Activated naive CD4-positive, alpha-beta T cell treated with anti-CD3 and anti-CD28 coated beads, Interleukin-2, amount 10 ng/mL, durations not matched to agents 7 days and 5 days (primary cell): ENCODE measurements at regions not wholly inside any gene's neighbourhood (a gene's known extent, or its start where the extent isn't known, plus 50 kb on each side); places are given as distances from the start of the nearest gene placed in this dataset.

Experiments used
- CTCF ChIA-PET: fragments of 350-600 bp; sonication (Branson Sonifier 250); formaldehyde crosslinking; loops from one replicate; lab custom pipeline; 2021; ENCODE audit warnings: antibody characterized with exemption; lab: Charles Lee
- DNase-seq: peaks from one replicate; pipeline ENCODE4 v3.0.0-alpha.2; 2020
- H3K27ac Mint-ChIP-seq: one replicate; pipeline ENCODE4 v1.8.0; 2021; ENCODE audit warnings: mild to moderate bottlenecking, moderate library complexity, mixed read lengths
- H3K27me3 Mint-ChIP-seq: one replicate; pipeline ENCODE4 v1.8.0; 2021; ENCODE audit warnings: mild to moderate bottlenecking, mixed read lengths
- H3K36me3 Mint-ChIP-seq: one replicate; pipeline ENCODE4 v1.8.0; 2021; ENCODE audit warnings: mixed read lengths
- H3K4me1 Mint-ChIP-seq: one replicate; pipeline ENCODE4 v1.8.0; 2021; ENCODE audit warnings: mixed read lengths
- H3K4me3 Mint-ChIP-seq: one replicate; pipeline ENCODE4 v1.8.0; 2021; ENCODE audit warnings: mild to moderate bottlenecking, moderate library complexity, mixed read lengths
- H3K9me3 Mint-ChIP-seq: one replicate; pipeline ENCODE4 v1.8.0; 2021; ENCODE audit warnings: mixed read lengths

DNA sequence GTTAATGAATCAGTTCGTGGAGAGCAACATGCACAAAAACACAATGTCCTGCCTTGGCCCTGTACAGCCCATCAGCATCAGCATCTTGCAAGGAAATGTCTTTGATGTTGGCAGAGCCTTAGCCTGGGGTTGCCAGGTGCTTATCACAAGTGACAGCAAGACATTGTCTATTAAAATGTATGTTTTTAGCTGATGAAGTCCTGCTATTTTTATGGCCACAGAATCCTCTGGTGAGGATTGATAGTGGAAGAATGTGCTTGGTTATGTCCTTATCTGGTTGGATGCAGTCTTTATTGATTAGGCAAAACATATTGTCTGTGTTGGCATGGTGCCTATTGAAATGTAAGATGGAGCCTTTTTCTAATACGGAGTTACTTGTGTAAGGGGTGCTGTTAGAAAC, 1427.0 kb upstream of the MIR17HG start:
- Mint-ChIP-seq H3K4me1 (no peaks in the 10 kb centered on the region), H3K9me3 (peaks cover 7% of the 10 kb centered on the region), H3K4me3 (no peak overlapping the region), H3K27ac (no peak overlapping the region), H3K27me3 (no peaks in the 10 kb centered on the region), H3K36me3 (no peaks in the 10 kb centered on the region)
- DNase-seq, result no peak
- CTCF ChIA-PET, result no interaction called here

DNA sequence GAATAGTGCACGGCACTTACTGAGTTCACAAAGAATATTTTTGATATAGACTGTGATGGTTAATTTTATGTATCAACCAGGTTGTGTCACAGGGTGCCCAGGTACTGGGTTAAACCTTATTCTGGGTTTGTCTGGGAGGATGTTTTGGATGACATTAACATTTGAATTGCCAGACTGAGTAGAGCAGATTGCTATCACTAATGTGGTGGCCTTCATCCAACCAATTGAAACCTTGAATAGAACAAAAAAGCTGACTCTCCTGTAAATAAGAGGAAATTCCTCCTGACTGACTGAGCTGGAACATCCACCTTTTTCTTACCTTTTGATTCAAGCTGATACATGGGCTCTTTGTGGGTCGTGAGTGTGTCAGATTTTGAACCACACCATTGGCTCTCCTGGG, 1424.4 kb upstream of the MIR17HG start:
- no peaks in the 10 kb centered on the region for H3K4me1 Mint-ChIP-seq
- H3K27ac Mint-ChIP-seq, result no peak overlapping the region
- no peaks in the 10 kb centered on the region for H3K27me3 Mint-ChIP-seq
- no peak for DNase-seq
- H3K4me3 Mint-ChIP-seq, result no peak overlapping the region
- CTCF ChIA-PET, result no interaction called here
- H3K9me3 Mint-ChIP-seq, result peaks cover 4% of the 10 kb centered on the region
- no peaks in the 10 kb centered on the region for H3K36me3 Mint-ChIP-seq

DNA sequence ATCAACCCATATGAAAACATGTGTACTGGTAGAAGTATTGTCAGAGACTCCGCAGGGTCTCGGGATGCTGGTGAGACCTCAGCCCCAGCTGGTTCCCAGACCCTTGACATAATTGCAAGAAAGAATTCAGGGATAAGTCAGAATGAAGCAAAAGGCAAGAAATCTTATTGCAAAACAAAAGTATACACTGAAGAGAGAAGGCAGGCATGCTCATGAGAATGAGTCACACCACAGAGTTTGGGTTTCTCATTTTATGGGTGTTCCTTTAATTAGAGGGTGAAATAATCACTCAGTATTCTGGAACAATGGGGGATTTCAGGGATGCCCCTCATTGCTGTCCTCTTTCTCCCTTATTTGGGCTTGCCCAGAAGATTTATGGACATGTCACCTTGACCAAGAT, 1423.8 kb upstream of the MIR17HG start:
- DNase-seq, result no peak
- Mint-ChIP-seq H3K36me3 (no peaks in the 10 kb centered on the region), H3K27ac (no peak overlapping the region), H3K9me3 (peaks cover 4% of the 10 kb centered on the region), H3K4me3 (no peak overlapping the region), H3K4me1 (no peaks in the 10 kb centered on the region), H3K27me3 (no peaks in the 10 kb centered on the region)
- CTCF ChIA-PET, result no interaction called here

DNA sequence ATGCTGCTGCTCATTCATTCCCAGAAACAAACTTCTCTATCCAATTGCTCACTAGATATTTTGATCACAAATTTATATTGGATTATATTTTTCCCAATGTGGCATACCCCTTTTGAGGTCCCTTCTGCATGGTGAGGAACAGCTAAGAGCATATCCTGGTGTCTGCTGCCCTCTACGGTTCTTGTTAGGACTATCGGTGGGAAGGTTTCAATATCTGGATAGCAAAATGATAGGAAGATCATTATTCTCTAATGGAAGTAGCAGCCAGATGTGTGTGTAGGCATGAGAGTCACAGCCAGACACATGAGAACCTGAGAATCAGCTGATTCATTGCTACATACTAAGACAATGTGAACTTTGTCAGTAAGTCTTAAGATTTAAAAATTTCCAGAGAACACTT, 1422.4 kb upstream of the MIR17HG start:
- H3K9me3 Mint-ChIP-seq, result peaks cover 6% of the 10 kb centered on the region
- DNase-seq, result no peak
- no peaks in the 10 kb centered on the region for H3K27me3 Mint-ChIP-seq
- H3K4me3 Mint-ChIP-seq, result no peak overlapping the region
- H3K36me3 Mint-ChIP-seq, result no peaks in the 10 kb centered on the region
- CTCF ChIA-PET, result no interaction called here
- no peak overlapping the region for H3K27ac Mint-ChIP-seq
- no peaks in the 10 kb centered on the region for H3K4me1 Mint-ChIP-seq

DNA sequence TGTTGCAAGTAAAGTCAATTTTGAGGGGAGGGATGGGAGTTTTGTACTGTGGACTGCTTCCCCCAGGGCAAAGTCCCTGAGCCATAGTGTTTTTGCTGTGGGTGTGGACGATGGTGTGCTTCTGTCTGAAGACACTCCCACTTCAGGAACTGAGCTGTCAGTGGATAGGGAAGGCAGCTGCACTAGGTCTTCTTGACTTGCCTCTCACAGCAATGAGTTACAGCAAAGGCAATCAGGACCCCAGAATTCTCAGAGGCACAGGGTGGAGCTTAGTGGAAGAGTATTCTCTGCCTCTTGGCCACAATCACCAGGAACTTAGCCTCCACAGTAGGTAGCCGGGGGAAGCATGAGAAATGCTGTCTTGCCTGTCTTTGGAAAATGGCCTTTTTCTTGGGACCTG, 1416.6 kb upstream of the MIR17HG start:
- Mint-ChIP-seq H3K27ac (no peak overlapping the region), H3K36me3 (no peaks in the 10 kb centered on the region), H3K27me3 (no peaks in the 10 kb centered on the region), H3K4me3 (no peak overlapping the region), H3K4me1 (no peaks in the 10 kb centered on the region), H3K9me3 (peaks cover 12% of the 10 kb centered on the region)
- no peak for DNase-seq
- CTCF ChIA-PET, result no interaction called here

DNA sequence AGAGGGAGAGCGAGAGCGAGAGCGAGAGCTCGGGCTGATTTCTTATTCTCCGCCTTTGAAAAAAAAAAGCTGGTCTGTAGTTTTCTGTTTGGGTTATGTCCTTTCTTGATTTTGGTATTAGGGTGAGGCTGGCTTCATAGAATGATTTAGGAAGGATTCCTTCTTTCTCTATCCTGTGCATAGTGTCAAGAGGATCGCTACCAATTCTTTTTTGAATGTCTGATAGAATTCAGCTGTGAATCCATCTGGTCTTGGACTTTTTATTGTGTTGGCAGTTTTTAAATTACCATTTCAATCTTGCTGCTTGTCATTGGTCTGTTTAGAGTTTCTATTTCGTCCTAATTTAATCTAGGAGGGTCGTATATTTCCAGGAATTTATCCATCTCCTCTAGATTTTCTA, 1414.6 kb upstream of the MIR17HG start:
- Mint-ChIP-seq H3K4me3 (no peak overlapping the region), H3K27ac (no peak overlapping the region), H3K27me3 (no peaks in the 10 kb centered on the region), H3K4me1 (no peaks in the 10 kb centered on the region), H3K36me3 (no peaks in the 10 kb centered on the region), H3K9me3 (peaks cover 12% of the 10 kb centered on the region)
- no peak for DNase-seq
- CTCF ChIA-PET, result no interaction called here

DNA sequence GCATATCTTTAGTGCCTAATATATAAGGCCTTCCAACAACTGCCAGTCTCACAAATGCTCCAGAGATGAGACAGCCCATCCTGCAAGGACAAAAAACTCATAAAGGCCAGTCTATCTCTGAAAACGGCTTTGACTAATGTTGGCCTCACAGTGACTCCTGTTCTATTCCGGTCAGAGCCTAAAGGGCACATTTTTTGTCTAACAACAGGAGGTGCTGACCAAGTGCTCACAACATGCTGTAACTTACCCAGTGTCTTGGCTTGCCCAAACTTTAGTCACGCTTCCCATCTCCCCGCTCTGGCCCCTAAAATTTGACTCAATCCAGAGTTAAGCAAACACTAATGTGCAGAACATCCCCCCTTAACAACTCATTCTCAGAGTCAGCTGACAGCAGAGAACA, 1411.2 kb upstream of the MIR17HG start:
- Mint-ChIP-seq H3K27ac (no peak overlapping the region), H3K27me3 (no peaks in the 10 kb centered on the region), H3K36me3 (no peaks in the 10 kb centered on the region), H3K9me3 (peaks cover 8% of the 10 kb centered on the region), H3K4me3 (no peak overlapping the region), H3K4me1 (no peaks in the 10 kb centered on the region)
- CTCF ChIA-PET, result no interaction called here
- no peak for DNase-seq

DNA sequence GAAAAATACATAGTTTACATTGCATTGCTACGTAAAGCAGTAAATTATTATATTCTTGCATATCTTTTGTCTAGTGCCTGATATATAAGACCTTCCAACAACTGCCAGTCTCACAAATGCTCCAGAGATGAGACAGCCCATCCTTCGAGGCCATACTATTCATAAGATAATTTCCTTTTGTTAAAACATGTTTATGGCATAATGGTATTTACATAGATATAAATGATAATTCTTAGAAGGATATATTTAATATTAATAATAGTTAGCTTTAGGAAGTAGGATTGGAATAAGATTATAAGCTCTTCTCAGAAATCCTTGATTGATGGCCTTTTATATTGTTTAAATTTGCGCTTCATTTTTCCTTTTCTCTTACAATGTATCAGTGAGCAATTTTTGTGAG, 1410.1 kb upstream of the MIR17HG start:
- Mint-ChIP-seq H3K27ac (no peak overlapping the region), H3K4me1 (no peaks in the 10 kb centered on the region), H3K9me3 (peaks cover 8% of the 10 kb centered on the region), H3K36me3 (no peaks in the 10 kb centered on the region), H3K27me3 (no peaks in the 10 kb centered on the region), H3K4me3 (no peak overlapping the region)
- CTCF ChIA-PET, result no interaction called here
- no peak for DNase-seq

DNA sequence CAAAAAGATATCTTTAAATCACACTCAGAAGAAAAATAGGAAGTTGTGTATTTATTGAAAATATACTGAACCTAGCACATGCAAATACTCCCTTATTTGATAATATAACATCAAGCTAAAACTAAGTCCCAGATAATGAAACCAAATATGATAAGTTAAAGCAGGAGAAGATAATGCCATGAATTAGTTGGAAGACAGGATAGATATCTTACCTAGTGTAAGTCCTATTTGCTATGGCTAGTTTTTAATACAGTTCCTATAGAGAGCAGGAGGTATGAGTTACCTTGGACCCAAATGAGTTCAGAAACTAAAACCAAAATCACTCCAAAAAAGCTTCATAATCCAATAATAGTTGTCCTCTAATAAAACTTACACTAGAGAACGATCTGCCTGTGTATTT, 1407.1 kb upstream of the MIR17HG start:
- no peaks in the 10 kb centered on the region for H3K36me3 Mint-ChIP-seq
- DNase-seq, result no peak
- no peaks in the 10 kb centered on the region for H3K27me3 Mint-ChIP-seq
- H3K4me3 Mint-ChIP-seq, result no peak overlapping the region
- no peaks in the 10 kb centered on the region for H3K4me1 Mint-ChIP-seq
- H3K27ac Mint-ChIP-seq, result no peak overlapping the region
- H3K9me3 Mint-ChIP-seq, result peaks cover 4% of the 10 kb centered on the region
- CTCF ChIA-PET, result no interaction called here

DNA sequence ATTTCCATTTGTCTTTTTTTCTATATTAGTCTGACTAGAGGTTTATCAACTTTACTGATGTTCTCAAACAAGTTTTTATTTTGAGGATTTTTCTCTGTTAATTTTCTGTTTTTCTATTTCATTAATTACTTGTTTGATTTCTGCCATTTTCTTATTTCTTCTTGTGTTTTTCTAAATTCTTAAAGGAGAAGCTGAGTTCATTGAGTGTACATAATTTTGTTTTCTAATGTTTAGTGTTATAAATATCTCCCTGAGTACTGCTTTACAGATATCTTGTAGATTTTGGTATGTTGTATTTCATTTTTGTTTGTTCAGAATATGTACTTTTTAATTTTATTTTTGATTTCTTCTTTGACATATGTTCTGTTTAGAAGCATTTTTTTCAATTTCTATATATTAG, 1404.3 kb upstream of the MIR17HG start:
- CTCF ChIA-PET, result no interaction called here
- no peak for DNase-seq

DNA sequence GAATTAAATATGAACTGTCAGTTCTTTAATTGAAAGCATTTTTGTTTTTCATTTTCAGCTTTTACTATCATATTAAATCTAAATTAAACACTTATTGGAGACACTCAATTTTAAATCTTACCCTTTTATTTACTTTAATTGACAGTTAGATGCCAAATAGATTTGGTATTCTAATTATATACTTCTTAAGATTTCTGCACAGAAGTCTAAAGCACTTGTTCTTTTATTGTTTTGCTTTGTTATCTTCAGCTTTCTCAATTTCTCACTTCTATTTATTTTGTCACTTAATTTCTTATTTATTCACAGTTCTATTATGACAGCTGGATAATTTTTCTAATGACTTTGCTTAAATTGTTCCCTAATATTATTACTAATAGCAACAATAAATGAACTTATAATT, 1397.3 kb upstream of the MIR17HG start:
- DNase-seq, result no peak
- CTCF ChIA-PET, result no interaction called here
- Mint-ChIP-seq H3K27me3 (no peaks in the 10 kb centered on the region), H3K9me3 (peaks cover 9% of the 10 kb centered on the region), H3K4me1 (no peaks in the 10 kb centered on the region), H3K4me3 (no peak overlapping the region), H3K36me3 (no peaks in the 10 kb centered on the region), H3K27ac (no peak overlapping the region)

More for the DNA sequence above, 1404.3 kb upstream of the MIR17HG start:
- Mint-ChIP-seq H3K36me3 (no peaks in the 10 kb centered on the region), H3K27ac (no peak overlapping the region), H3K27me3 (no peaks in the 10 kb centered on the region), H3K4me3 (no peak overlapping the region), H3K4me1 (no peaks in the 10 kb centered on the region), H3K9me3 (peaks cover 6% of the 10 kb centered on the region)

DNA sequence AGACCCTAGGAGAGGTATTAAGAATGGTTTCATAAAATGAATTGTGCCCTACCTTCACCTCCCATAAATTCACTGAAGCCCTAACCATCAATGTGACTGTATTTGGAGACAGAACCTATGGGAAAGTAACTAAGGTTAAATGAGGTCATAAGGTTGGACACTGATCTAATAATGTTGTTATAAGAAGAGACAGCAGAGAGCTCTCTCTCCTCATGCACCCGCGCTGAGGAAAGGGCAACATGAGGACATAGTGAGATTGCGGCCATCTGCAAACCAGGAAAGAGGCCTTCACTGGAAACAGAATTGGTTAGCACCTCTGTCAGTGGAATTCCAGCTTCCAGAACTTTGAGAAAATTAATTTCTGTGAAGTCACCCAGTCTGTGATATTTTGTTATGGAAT, 1396.1 kb upstream of the MIR17HG start:
- H3K4me3 Mint-ChIP-seq, result no peak overlapping the region
- DNase-seq, result no peak
- no peak overlapping the region for H3K27ac Mint-ChIP-seq
- CTCF ChIA-PET, result no interaction called here
- no peaks in the 10 kb centered on the region for H3K4me1 Mint-ChIP-seq
- peaks cover 9% of the 10 kb centered on the region for H3K9me3 Mint-ChIP-seq
- H3K27me3 Mint-ChIP-seq, result no peaks in the 10 kb centered on the region
- no peaks in the 10 kb centered on the region for H3K36me3 Mint-ChIP-seq

DNA sequence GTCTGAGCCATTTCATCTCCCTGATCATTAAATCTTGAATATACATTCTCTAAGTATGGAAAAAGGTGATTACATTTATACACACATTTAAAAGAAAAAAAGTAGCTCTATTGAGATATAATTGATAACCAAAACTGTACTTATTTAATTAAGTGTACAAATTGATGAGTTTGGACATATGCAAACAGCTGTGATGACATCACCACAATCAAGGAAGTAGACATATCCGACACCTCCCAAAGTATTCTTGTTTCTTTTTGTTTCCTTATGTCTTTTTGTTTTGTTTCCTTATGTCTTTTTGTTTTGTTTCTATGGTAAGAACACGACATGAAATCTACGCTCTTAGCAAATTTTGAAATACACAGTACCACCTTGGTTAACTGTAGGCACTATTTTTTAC, 1393.9 kb upstream of the MIR17HG start:
- peaks cover 9% of the 10 kb centered on the region for H3K9me3 Mint-ChIP-seq
- DNase-seq, result no peak
- no peaks in the 10 kb centered on the region for H3K4me1 Mint-ChIP-seq
- no peak overlapping the region for H3K4me3 Mint-ChIP-seq
- no peaks in the 10 kb centered on the region for H3K36me3 Mint-ChIP-seq
- no peaks in the 10 kb centered on the region for H3K27me3 Mint-ChIP-seq
- no peak overlapping the region for H3K27ac Mint-ChIP-seq
- CTCF ChIA-PET, result no interaction called here

DNA sequence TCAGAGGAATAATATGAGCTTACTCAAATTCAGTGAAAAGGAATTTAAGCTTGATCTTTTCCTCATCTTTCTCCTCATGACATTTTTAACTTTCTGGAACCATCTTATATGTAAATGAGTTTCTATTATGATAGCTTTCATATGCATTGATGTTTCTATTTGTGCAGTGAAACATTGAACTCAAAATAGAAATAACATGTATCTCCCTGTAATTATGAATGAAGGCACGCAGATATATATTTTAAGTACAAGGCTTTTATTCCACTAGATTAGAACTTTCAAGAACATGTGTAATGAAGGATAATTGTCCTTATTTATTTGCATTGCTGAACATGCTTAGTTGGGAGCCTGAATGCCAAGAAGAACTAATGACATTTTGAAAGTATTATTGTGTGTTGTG, 1391.7 kb upstream of the MIR17HG start:
- Mint-ChIP-seq H3K9me3 (peaks cover 9% of the 10 kb centered on the region), H3K4me3 (no peak overlapping the region), H3K4me1 (no peaks in the 10 kb centered on the region), H3K36me3 (no peaks in the 10 kb centered on the region), H3K27me3 (no peaks in the 10 kb centered on the region), H3K27ac (no peak overlapping the region)
- no peak for DNase-seq
- CTCF ChIA-PET, result no interaction called here

DNA sequence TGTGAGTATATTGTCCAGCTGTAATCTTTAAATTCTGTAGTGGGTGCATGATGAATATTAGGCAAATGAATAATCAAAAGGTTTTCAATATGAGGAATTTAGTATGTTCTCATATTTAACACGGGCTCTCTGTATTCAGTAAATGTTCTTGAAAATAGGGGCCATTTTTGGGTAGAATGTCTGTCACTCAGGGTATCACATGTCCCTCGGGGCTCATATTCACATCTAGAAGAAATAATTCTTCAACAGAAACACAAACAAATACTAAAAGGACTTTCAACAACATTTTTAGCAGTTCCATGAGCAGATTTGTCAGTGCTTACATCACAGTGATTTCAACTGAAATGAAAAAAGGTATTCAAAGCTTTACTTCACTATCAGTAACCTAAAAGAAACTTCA, 1388.4 kb upstream of the MIR17HG start:
- H3K27ac Mint-ChIP-seq, result no peak overlapping the region
- H3K27me3 Mint-ChIP-seq, result no peaks in the 10 kb centered on the region
- no peaks in the 10 kb centered on the region for H3K4me1 Mint-ChIP-seq
- H3K9me3 Mint-ChIP-seq, result peaks cover 9% of the 10 kb centered on the region
- no peak for DNase-seq
- no peaks in the 10 kb centered on the region for H3K36me3 Mint-ChIP-seq
- H3K4me3 Mint-ChIP-seq, result no peak overlapping the region
- CTCF ChIA-PET, result no interaction called here

DNA sequence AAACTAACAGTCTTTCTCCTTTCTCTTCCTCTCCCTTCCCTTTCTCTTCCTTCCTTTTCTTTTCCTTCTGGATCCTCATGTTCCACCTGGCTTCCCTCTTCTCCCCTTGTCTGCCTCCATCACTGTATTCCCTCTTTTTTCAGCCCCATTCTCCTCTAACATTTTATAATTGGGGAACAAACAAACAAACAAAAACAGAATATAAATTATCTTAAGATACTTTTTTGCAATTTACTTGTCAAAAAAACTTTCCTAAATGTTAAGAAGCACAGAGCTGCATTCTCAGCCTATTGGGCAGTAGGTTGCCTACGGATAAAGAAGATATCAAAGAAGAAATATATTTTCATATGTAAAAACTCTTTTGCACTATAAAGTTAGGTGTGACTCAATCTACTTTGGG, 1382.2 kb upstream of the MIR17HG start:
- CTCF ChIA-PET, result no interaction called here
- H3K4me1 Mint-ChIP-seq, result no peaks in the 10 kb centered on the region
- H3K27me3 Mint-ChIP-seq, result no peaks in the 10 kb centered on the region
- DNase-seq, result no peak
- H3K4me3 Mint-ChIP-seq, result no peak overlapping the region
- H3K36me3 Mint-ChIP-seq, result no peaks in the 10 kb centered on the region
- H3K27ac Mint-ChIP-seq, result no peak overlapping the region
- peaks cover 2% of the 10 kb centered on the region for H3K9me3 Mint-ChIP-seq
